ENCODE measurements at regions not wholly inside any gene's neighbourhood (a gene's known extent, or its start where the extent isn't known, plus 50 kb on each side); places are given as distances from the start of the nearest gene placed in this dataset.

DNA sequence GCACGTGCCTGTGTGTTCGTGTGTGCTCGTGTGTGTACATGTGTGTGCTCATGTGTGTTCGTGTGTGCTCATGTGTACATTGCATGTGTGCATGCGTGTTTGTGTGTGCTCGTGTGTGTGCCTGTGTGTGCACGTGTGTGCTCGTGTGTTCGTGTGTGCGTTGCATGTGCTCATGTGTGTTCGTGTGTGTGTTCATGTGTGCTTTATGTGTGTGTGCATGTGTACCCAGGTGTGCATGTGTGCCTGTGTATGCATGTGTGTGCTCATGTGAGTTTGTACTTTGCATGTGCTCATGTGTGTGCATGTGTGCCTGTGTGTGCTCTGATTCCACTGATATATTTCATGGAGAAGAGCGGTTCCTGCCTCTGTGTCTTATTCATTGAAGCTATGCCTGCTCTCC lies 265.5 kb downstream of the FOXL1 start:
- TF ChIP-seq, protein P1, sequence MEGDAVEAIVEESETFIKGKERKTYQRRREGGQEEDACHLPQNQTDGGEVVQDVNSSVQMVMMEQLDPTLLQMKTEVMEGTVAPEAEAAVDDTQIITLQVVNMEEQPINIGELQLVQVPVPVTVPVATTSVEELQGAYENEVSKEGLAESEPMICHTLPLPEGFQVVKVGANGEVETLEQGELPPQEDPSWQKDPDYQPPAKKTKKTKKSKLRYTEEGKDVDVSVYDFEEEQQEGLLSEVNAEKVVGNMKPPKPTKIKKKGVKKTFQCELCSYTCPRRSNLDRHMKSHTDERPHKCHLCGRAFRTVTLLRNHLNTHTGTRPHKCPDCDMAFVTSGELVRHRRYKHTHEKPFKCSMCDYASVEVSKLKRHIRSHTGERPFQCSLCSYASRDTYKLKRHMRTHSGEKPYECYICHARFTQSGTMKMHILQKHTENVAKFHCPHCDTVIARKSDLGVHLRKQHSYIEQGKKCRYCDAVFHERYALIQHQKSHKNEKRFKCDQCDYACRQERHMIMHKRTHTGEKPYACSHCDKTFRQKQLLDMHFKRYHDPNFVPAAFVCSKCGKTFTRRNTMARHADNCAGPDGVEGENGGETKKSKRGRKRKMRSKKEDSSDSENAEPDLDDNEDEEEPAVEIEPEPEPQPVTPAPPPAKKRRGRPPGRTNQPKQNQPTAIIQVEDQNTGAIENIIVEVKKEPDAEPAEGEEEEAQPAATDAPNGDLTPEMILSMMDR (IDR thresholded peaks at IDR 0.05), result no peak
- TF ChIP-seq POLR2AphosphoS5 (IDR thresholded peaks at IDR 0.05; ENCODE audit: insufficient read depth in 1 of 2, low read depth in 1 of 2) (no peak), POLR2A (IDR thresholded peaks at IDR 0.05) (no peak)

All from vagina (tissue), 2 donors.